ENCODE measurements at regions not wholly inside any gene's neighbourhood (a gene's known extent, or its start where the extent isn't known, plus 50 kb on each side); places are given as distances from the start of the nearest gene placed in this dataset.

DNA sequence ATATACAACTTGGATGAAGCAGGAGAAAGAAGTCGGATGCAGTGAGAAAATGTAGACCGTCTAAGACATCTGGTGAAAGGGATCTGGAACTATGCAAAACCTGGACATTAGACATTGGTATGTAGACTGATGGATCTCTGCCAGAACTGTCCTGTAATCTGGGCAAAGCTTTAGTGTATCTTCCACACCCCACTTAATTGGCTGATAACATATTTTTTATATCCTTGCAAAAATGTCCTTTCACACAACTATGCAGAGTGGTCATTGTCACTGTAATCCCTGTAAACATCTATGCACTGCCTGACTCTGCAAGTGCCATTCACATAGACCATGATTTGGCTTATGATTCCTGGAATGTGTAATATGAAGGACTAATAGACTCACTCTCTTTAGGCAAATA, 163.1 kb downstream of the TUSC7 start:
- no peak for DNase-seq (ENCODE audit: low read depth)
- no peak for TF ChIP-seq MYC (IDR thresholded peaks at IDR 0.05; ENCODE audit: low read depth, low read length)
- TF ChIP-seq, protein P1, sequence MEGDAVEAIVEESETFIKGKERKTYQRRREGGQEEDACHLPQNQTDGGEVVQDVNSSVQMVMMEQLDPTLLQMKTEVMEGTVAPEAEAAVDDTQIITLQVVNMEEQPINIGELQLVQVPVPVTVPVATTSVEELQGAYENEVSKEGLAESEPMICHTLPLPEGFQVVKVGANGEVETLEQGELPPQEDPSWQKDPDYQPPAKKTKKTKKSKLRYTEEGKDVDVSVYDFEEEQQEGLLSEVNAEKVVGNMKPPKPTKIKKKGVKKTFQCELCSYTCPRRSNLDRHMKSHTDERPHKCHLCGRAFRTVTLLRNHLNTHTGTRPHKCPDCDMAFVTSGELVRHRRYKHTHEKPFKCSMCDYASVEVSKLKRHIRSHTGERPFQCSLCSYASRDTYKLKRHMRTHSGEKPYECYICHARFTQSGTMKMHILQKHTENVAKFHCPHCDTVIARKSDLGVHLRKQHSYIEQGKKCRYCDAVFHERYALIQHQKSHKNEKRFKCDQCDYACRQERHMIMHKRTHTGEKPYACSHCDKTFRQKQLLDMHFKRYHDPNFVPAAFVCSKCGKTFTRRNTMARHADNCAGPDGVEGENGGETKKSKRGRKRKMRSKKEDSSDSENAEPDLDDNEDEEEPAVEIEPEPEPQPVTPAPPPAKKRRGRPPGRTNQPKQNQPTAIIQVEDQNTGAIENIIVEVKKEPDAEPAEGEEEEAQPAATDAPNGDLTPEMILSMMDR (IDR thresholded peaks at IDR 0.05; ENCODE audit: low read depth, low read length), result no peak
- TF ChIP-seq POLR2A (IDR thresholded peaks at IDR 0.05; ENCODE audit: extremely low read depth, insufficient read length), result no peak
- no peak for TF ChIP-seq MAX (IDR thresholded peaks at IDR 0.05; ENCODE audit: low read depth, low read length)
- no peak overlapping the region for H3K4me3 ChIP-seq (ENCODE audit: low read depth, low read length)

DNA sequence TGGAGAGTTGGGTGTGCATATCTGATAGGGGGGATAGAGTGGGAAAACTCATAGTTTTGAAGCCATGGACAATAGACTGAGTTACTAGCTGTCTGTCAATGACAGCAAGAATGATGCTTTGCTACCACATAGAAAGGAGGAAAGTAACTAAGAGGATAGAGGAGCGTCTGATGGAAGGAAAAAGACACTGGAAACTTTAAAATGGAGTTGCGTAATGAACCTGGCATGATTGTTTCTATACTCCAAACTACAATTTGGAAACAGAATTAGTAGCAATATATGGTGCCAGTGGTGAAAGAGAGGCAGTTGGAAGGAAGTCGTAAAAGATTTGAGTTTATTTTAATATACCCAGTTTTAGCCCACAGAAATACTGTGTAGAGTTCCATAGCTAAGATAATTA, 163.6 kb downstream of the TUSC7 start:
- no peak overlapping the region for H3K4me3 ChIP-seq (ENCODE audit: low read depth, low read length)
- no peak for DNase-seq (ENCODE audit: low read depth)
- TF ChIP-seq, protein P1 (IDR thresholded peaks at IDR 0.05; ENCODE audit: low read depth, low read length), result no peak
- TF ChIP-seq MAX (IDR thresholded peaks at IDR 0.05; ENCODE audit: low read depth, low read length) (no peak), POLR2A (IDR thresholded peaks at IDR 0.05; ENCODE audit: extremely low read depth, insufficient read length) (no peak), MYC (IDR thresholded peaks at IDR 0.05; ENCODE audit: low read depth, low read length) (no peak)

- no peak overlapping the region for H3K4me3 ChIP-seq (ENCODE audit: low read depth, low read length)
- TF ChIP-seq, protein P1 (IDR thresholded peaks at IDR 0.05; ENCODE audit: low read depth, low read length), result no peak
- TF ChIP-seq MYC (IDR thresholded peaks at IDR 0.05; ENCODE audit: low read depth, low read length) (no peak), MAX (IDR thresholded peaks at IDR 0.05; ENCODE audit: low read depth, low read length) (no peak), POLR2A (IDR thresholded peaks at IDR 0.05; ENCODE audit: extremely low read depth, insufficient read length) (no peak)
- no peak for DNase-seq (ENCODE audit: low read depth)
Observed at GRCh38 chr3:116877968-116878367, 168.4 kb downstream of the TUSC7 start.

GRCh38 chr3:116886202-116886893, 176.8 kb downstream of the TUSC7 start:
- TF ChIP-seq, protein P1 (IDR thresholded peaks at IDR 0.05; ENCODE audit: low read depth, low read length), result no peak
- no peak for TF ChIP-seq POLR2A (IDR thresholded peaks at IDR 0.05; ENCODE audit: extremely low read depth, insufficient read length)
- no peak for TF ChIP-seq MYC (IDR thresholded peaks at IDR 0.05; ENCODE audit: low read depth, low read length)
- TF ChIP-seq MAX (IDR thresholded peaks at IDR 0.05; ENCODE audit: low read depth, low read length), result no peak
- DNase-seq (ENCODE audit: low read depth), result no peak
- H3K4me3 ChIP-seq (ENCODE audit: low read depth, low read length), result no peak overlapping the region

DNA sequence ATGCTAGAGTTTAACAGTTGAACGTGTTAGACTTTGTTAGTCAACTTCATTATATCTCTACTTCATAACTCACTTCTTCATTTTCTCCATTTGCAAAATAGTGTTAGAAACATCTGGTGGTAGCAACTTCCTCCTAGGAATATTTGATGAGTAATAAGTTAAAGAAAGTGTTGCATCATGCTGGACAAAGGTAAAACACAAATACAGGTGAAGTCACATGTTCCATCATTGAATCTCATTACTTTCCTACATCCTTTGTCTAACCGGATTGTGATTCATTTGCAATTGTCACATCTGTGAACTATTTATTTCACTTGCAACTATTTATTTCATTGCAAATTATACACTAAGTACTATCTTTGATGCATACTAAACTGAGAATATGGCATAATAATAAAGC, 186.5 kb downstream of the TUSC7 start:
- no peak for DNase-seq (ENCODE audit: low read depth)
- no peak overlapping the region for H3K4me3 ChIP-seq (ENCODE audit: low read depth, low read length)
- no peak for TF ChIP-seq MAX (IDR thresholded peaks at IDR 0.05; ENCODE audit: low read depth, low read length)
- TF ChIP-seq POLR2A (IDR thresholded peaks at IDR 0.05; ENCODE audit: extremely low read depth, insufficient read length), result no peak
- TF ChIP-seq MYC (IDR thresholded peaks at IDR 0.05; ENCODE audit: low read depth, low read length), result no peak
- TF ChIP-seq, protein P1 (IDR thresholded peaks at IDR 0.05; ENCODE audit: low read depth, low read length), result no peak
